CD14-positive monocyte (primary cell): ENCODE measurements at regions not wholly inside any gene's neighbourhood (a gene's known extent, or its start where the extent isn't known, plus 50 kb on each side); places are given as distances from the start of the nearest gene placed in this dataset.

Source experiments
- DNase-seq, 3 donors: peaks; one replicate each; pipeline ENCODE4 v3.0.0-alpha.2; 2011 to 2022
- H2AFZ ChIP-seq: 2 replicates; pipeline ENCODE4 v1.6.0; 2012; ENCODE audit warnings: mild to moderate bottlenecking, low read depth, low read length, inconsistent platforms; ENCODE audit not compliant: insufficient read depth, poor library complexity, severe bottlenecking
- H3K27ac ChIP-seq, 2 donors: 1 replicate in 1 of 2; 2 replicates in 1 of 2; pipeline ENCODE4 v1.5.1; 2012 to 2013; ENCODE audit warnings: low read length in 2 of 2, control low read depth in 1 of 2, inconsistent platforms in 1 of 2, low read depth in 1 of 2, mild to moderate bottlenecking in 1 of 2
- H3K27me3 ChIP-seq, 2 donors: one replicate each; pipeline versions ENCODE4 v1.6.0 to v1.6.1; 2011 to 2013; ENCODE audit warnings: low read length in 2 of 2; ENCODE audit not compliant: control insufficient read depth in 2 of 2, insufficient read depth in 2 of 2
- H3K36me3 ChIP-seq, 2 donors: replicated peaks in 1 of 2; 1 replicate in 1 of 2; 2 replicates in 1 of 2; pipeline versions ENCODE4 v1.5.1 to v1.6.1; 2012 to 2013; ENCODE audit warnings: low read length in 2 of 2, control low read depth in 1 of 2, inconsistent platforms in 1 of 2, mild to moderate bottlenecking in 1 of 2; ENCODE audit not compliant: insufficient read depth in 2 of 2, control insufficient read depth in 1 of 2
- H3K4me1 ChIP-seq, 2 donors: 1 replicate in 1 of 2; 2 replicates in 1 of 2; pipeline versions ENCODE4 v1.5.1 to v1.6.1; 2012 to 2013; ENCODE audit warnings: low read length in 2 of 2, control low read depth in 1 of 2, inconsistent platforms in 1 of 2, mild to moderate bottlenecking in 1 of 2, moderate library complexity in 1 of 2; ENCODE audit not compliant: insufficient read depth in 2 of 2, control insufficient read depth in 1 of 2
- H3K4me2 ChIP-seq: replicated peaks from 2 replicates; pipeline ENCODE3; 2012; ENCODE audit warnings: low read length, moderate library complexity, mild to moderate bottlenecking; ENCODE audit not compliant: poor library complexity, severe bottlenecking; ENCODE audit errors: extremely low read depth
- H3K4me3 ChIP-seq, 3 experiments: fragments of 200-600 bp in 1 of 3; sonication (generic) in 1 of 3; replicated peaks in 1 of 3; 1 replicate in 2 of 3; 2 replicates in 1 of 3; pipeline ENCODE4 v1.5.1; 2011 to 2013; ENCODE audit warnings: low read length in 3 of 3, mild to moderate bottlenecking in 3 of 3, control low read depth in 2 of 3, low read depth in 2 of 3, inconsistent platforms in 1 of 3, moderate library complexity in 1 of 3
- H3K79me2 ChIP-seq: 2 replicates; pipeline ENCODE4 v1.6.0; 2012; ENCODE audit warnings: mild to moderate bottlenecking, control low read depth, inconsistent platforms, low read length, moderate library complexity; ENCODE audit not compliant: insufficient read depth
- H3K9ac ChIP-seq: 2 replicates; pipeline ENCODE4 v1.6.0; 2017; ENCODE audit warnings: low read length, mild to moderate bottlenecking; ENCODE audit not compliant: insufficient read depth, poor library complexity, severe bottlenecking
- H3K9me3 ChIP-seq, 2 donors: replicated peaks in 1 of 2; 1 replicate in 1 of 2; 2 replicates in 1 of 2; pipeline versions ENCODE4 v1.5.1 to v1.6.1; 2012 to 2013; ENCODE audit warnings: low read length in 2 of 2, control low read depth in 1 of 2; ENCODE audit not compliant: control insufficient read depth in 1 of 2, insufficient read depth in 1 of 2
- H4K20me1 ChIP-seq: 2 replicates; pipeline ENCODE4 v1.6.0; 2012; ENCODE audit warnings: mild to moderate bottlenecking, low read length, control low read depth, moderate library complexity; ENCODE audit not compliant: insufficient read depth
- H3K27ac Mint-ChIP-seq, 7 donors: one replicate each; pipeline ENCODE4 v1.8.0; 2020; ENCODE audit warnings: mild to moderate bottlenecking in 7 of 7, mixed read lengths in 7 of 7, moderate library complexity in 6 of 7, inconsistent platforms in 2 of 7
- H3K27me3 Mint-ChIP-seq, 3 donors: one replicate each; pipeline ENCODE4 v1.8.0; 2021 to 2022; ENCODE audit warnings: low read depth in 3 of 3, mild to moderate bottlenecking in 3 of 3, mixed read lengths in 3 of 3, moderate library complexity in 3 of 3, inconsistent platforms in 1 of 3
- H3K36me3 Mint-ChIP-seq, 2 donors: one replicate each; pipeline ENCODE4 v1.8.0; 2020; ENCODE audit warnings: mixed read lengths in 2 of 2, inconsistent platforms in 1 of 2, mild to moderate bottlenecking in 1 of 2
- H3K4me1 Mint-ChIP-seq: one replicate; pipeline ENCODE4 v1.8.0; 2020; ENCODE audit warnings: mild to moderate bottlenecking, mixed read lengths
- H3K4me3 Mint-ChIP-seq, 2 donors: one replicate each; pipeline ENCODE4 v1.8.0; 2020; ENCODE audit warnings: mild to moderate bottlenecking in 2 of 2, mixed read lengths in 2 of 2, moderate library complexity in 1 of 2
- H3K9me3 Mint-ChIP-seq, 7 donors: one replicate each; pipeline ENCODE4 v1.8.0; 2020 to 2022; ENCODE audit warnings: mixed read lengths in 7 of 7, mild to moderate bottlenecking in 6 of 7, moderate library complexity in 6 of 7, inconsistent platforms in 2 of 7
- WGBS: methylation state at CpG from one replicate; pipeline ENCODE4 v1.1.5; 2013; ENCODE audit warnings: missing lambda C conversion rate; ENCODE audit not compliant: insufficient coverage; 5-methylcytosine and 5-hydroxymethylcytosine counted together
- intact Hi-C, 2 donors: fragments of 100-400 bp; cut with micrococcal nuclease; formaldehyde crosslinking; loops; one replicate each; pipeline versions ENCODE4 v1.15.0 to v1.15.1; 2023
- TF ChIP-seq, protein P1 (sequence below): fragments of 200-600 bp; IDR thresholded peaks from one replicate; pipeline ENCODE4 v1.8.0; 2022; ENCODE audit warnings: antibody characterized with exemption, mild to moderate bottlenecking

- WGBS, result 100% methylated on average over 1 of the region's 3 CpGs
- Mint-ChIP-seq H3K4me3 (no peak overlapping the region), H3K27me3 (no peaks in the 10 kb centered on the region), H3K27ac (no peak overlapping the region), H3K4me1 (no peaks in the 10 kb centered on the region), H3K9me3 (no peaks in the 10 kb centered on the region), H3K36me3 (no peaks in the 10 kb centered on the region)
- Histone ChIP-seq H3K36me3 (no peaks in the 10 kb centered on the region), H3K79me2 (no peaks in the 10 kb centered on the region), H3K4me2 (no peak overlapping the region), H3K9ac (no peak overlapping the region), H4K20me1 (no peaks in the 10 kb centered on the region), H3K27ac (no peak overlapping the region), H2AFZ (no peak overlapping the region), H3K4me3 (no peak overlapping the region), H3K27me3 (no peaks in the 10 kb centered on the region), H3K9me3 (no peaks in the 10 kb centered on the region), H3K4me1 (no peaks in the 10 kb centered on the region)
- no peak for DNase-seq
- intact Hi-C loops, result no loop called here
- TF ChIP-seq, protein P1, sequence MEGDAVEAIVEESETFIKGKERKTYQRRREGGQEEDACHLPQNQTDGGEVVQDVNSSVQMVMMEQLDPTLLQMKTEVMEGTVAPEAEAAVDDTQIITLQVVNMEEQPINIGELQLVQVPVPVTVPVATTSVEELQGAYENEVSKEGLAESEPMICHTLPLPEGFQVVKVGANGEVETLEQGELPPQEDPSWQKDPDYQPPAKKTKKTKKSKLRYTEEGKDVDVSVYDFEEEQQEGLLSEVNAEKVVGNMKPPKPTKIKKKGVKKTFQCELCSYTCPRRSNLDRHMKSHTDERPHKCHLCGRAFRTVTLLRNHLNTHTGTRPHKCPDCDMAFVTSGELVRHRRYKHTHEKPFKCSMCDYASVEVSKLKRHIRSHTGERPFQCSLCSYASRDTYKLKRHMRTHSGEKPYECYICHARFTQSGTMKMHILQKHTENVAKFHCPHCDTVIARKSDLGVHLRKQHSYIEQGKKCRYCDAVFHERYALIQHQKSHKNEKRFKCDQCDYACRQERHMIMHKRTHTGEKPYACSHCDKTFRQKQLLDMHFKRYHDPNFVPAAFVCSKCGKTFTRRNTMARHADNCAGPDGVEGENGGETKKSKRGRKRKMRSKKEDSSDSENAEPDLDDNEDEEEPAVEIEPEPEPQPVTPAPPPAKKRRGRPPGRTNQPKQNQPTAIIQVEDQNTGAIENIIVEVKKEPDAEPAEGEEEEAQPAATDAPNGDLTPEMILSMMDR, result no peak
Observed at GRCh38 chr1:67577646-67578045, 107.4 kb upstream of the GADD45A start.

GRCh38 chr1:67578397-67579020, 106.5 kb upstream of the GADD45A start:
- no CpG with 5 or more reads among the region's 6 CpGs for WGBS
- no peak overlapping the region for H3K4me3 Mint-ChIP-seq
- no peak overlapping the region for H3K9ac ChIP-seq

More at GRCh38 chr1:67578397-67579020, 106.5 kb upstream of the GADD45A start:
- intact Hi-C loops, result no loop called here
- no peak for DNase-seq
- TF ChIP-seq, protein P1, result no peak
- H3K36me3 ChIP-seq, result no peaks in the 10 kb centered on the region
- no peak overlapping the region for H2AFZ ChIP-seq
- Mint-ChIP-seq H3K27me3 (no peaks in the 10 kb centered on the region), H3K36me3 (no peaks in the 10 kb centered on the region), H3K27ac (no peak overlapping the region), H3K9me3 (no peaks in the 10 kb centered on the region), H3K4me1 (no peaks in the 10 kb centered on the region)
- no peaks in the 10 kb centered on the region for H4K20me1 ChIP-seq
- no peak overlapping the region for H3K4me2 ChIP-seq
- no peaks in the 10 kb centered on the region for H3K79me2 ChIP-seq
- H3K9me3 ChIP-seq, result no peaks in the 10 kb centered on the region
- no peaks in the 10 kb centered on the region for H3K27me3 ChIP-seq
- H3K27ac ChIP-seq, result no peak overlapping the region
- no peak overlapping the region for H3K4me3 ChIP-seq
- no peaks in the 10 kb centered on the region for H3K4me1 ChIP-seq
